HG02588 (cell line): ENCODE measurements at regions not wholly inside any gene's neighbourhood (a gene's known extent, or its start where the extent isn't known, plus 50 kb on each side); places are given as distances from the start of the nearest gene placed in this dataset.

ENCODE experiments used
- ATAC-seq: cut with Tn5 transposase; IDR thresholded peaks from one replicate; pipeline ENCODE4 v1.9.1; 2021; ENCODE audit warnings: mild to moderate bottlenecking, moderate library complexity; ENCODE audit not compliant: unreplicated experiment

GRCh38 chr11:104365676-104366075, 201.7 kb upstream of the PDGFD start:
- no peak for ATAC-seq

GRCh38 chr11:104361975-104362374, 198.0 kb upstream of the PDGFD start:
- ATAC-seq = no peak

- ATAC-seq = no peak
Observed at GRCh38 chr11:104352036-104352435, 188.1 kb upstream of the PDGFD start.

DNA sequence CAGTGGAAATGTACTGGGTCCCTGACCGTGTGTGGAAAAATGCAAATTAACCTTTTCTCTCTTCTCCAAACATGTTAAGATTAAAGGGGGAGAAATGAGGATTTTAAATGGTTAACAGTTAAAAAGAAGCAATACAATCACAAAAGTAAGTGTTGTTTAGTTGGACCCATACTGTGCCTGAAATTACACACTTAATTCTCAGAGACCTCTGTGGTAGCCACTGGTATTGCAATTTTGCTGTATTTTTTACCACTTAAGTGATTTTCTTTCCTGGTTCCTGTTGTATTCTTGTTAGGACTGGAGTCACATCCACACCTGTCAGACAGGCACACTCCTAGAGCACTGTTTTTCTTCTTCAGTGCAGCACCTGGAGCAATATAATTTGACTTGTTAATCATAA, 179.6 kb upstream of the PDGFD start:
- peak; percentile 43 for ATAC-seq

GRCh38 chr11:104340590-104340989, 176.6 kb upstream of the PDGFD start:
- ATAC-seq = no peak

DNA sequence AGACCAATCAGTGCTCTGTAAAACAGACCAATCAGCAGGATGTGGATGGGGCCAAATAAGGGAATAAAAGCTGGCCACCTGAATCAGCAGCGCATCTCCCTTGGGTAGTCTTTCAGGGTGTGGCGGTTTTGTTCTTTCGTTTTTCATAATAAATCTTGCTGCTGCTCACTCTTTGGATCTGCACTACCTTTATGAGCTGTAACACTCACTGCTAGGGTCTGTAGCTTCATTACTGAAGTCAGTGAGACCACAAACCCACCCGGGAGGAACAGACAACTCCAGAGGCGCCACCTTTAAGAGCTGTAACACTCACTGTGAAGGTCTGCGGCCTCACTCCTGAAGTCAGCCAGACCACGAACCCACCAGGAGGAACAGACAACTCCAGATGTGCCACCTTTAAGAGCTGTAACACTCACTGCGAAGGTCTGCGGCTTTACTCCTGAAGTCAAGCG, 175.5 kb upstream of the PDGFD start:
- peak; percentile 41 for ATAC-seq

GRCh38 chr11:104338186-104338585, 174.2 kb upstream of the PDGFD start:
- ATAC-seq = no peak

- ATAC-seq = no peak
Observed at GRCh38 chr11:104337273-104337672, 173.3 kb upstream of the PDGFD start.

GRCh38 chr11:104333977-104334376, 170.0 kb upstream of the PDGFD start:
- ATAC-seq = no peak

- no peak for ATAC-seq
Observed at GRCh38 chr11:104332110-104332509, 168.2 kb upstream of the PDGFD start.

GRCh38 chr11:104329078-104329665, 165.2 kb upstream of the PDGFD start:
- no peak for ATAC-seq

- ATAC-seq = no peak
Observed at GRCh38 chr11:104328512-104328907, 164.6 kb upstream of the PDGFD start.

- ATAC-seq = no peak
Observed at GRCh38 chr11:104327861-104328511, 164.0 kb upstream of the PDGFD start.

DNA sequence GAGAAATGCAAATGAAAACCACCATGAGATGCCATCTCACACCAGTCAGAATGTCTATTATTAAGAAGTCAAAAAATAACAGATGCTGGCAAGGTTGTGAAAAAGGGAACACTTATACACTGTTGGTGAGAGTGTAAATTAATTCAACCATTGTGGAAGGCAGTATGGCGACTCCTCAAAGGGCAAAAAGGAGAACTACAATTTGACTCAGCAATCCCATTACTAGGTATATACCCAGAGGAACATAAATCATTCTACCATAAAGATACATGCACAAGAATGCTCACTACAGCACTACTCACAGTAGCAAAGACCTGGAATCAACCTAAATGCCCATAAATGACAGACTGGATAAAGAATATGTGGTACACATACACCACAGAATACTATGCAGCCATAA, 161.1 kb upstream of the PDGFD start:
- ATAC-seq = no peak

- no peak for ATAC-seq
Observed at GRCh38 chr11:104324276-104324675, 160.3 kb upstream of the PDGFD start.

GRCh38 chr11:104323841-104324240, 159.9 kb upstream of the PDGFD start:
- ATAC-seq = no peak

- no peak for ATAC-seq
Observed at GRCh38 chr11:104322696-104323095, 158.7 kb upstream of the PDGFD start.

- ATAC-seq = no peak
Observed at GRCh38 chr11:104320956-104321355, 157.0 kb upstream of the PDGFD start.

- ATAC-seq = no peak
Observed at GRCh38 chr11:104320097-104320496, 156.2 kb upstream of the PDGFD start.

DNA sequence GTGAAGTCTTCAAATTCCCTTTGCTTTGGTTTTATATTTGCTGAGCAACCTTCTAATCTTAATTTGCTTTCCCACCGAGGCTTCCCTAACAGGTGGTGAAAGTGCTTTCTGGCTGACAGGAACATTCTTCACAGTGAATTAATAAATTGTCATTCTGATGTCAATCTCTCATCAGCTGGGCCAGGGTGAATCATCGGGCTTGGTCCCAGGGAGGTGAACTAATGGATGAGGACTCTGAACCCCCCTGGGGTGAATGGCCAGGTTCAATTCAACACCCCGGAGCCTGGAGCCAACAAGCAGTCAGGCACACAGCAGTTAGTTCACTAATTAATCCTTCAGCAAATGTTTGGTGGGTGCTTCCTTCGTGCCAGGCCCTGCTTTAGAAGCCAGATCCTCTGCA, 155.4 kb upstream of the PDGFD start:
- ATAC-seq = no peak

DNA sequence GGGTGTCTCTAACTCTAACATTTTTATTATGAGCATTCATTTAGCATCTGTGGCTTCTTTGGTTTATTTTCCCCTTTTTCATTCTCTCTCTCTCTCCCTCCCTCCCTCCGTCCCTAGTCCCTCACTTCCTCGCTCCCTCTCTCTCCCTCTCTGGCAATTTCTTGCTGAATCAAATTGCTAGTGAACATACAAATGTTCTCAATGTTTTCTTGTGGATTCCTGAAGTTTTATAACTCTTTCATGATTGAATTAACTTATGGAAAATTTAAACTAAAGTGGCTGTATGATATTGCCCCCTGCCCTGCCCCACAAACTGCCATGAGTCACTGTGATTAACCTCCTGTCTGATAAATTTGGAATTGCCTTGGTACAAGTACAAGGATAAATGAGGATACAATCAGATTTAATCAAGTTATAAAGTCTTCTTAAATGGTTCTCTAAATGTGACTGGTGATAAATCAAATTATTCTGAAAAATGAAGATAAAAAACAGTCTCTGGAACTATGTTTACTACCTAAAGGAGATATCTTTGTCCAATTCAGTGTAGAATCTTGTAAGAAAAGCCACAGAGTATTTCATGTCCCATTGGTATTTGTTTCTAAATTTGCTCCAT, 143.0 kb upstream of the PDGFD start:
- no peak for ATAC-seq

DNA sequence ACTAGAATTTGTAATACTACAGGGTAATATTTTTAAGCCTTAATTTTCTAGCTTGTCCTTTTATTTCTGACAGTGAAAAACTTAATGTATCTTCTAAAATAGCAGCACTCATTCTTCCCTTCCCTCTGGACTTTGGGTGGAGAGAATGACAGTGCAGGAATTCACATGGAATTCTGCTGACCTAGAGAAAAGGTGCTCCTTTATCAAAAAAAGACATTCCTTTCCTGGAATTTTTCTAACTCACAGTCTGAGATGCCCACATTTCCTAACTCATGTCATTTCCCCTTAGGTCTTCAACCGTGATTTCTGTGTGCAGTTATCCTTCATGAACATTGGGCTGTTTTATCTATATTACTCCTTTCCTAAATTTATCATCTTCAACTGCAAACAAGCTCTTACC, 137.8 kb upstream of the PDGFD start:
- no peak for ATAC-seq
